Endothelial cell of umbilical vein (primary cell): ENCODE measurements at regions not wholly inside any gene's neighbourhood (a gene's known extent, or its start where the extent isn't known, plus 50 kb on each side); places are given as distances from the start of the nearest gene placed in this dataset.

ENCODE experiments used
- BruUV-seq: library from RNA; stranded (reverse); fragments of 400-500 nt; replicated peaks from 2 replicates; lab custom pipeline; 2021; lab: Mats Ljungman, UMichigan
- CTCF ChIA-PET: fragments of 300-600, 350-600 bp; sonication (Branson Sonifier 250); formaldehyde crosslinking; loops from one replicate; lab custom pipeline; 2021; ENCODE audit warnings: antibody characterized with exemption, inconsistent platforms; lab: Charles Lee
- POLR2A ChIA-PET: fragments of 300-600, 350-600 bp; sonication (Branson Sonifier 250); formaldehyde crosslinking; loops from one replicate; lab custom pipeline; 2021; ENCODE audit warnings: antibody characterized with exemption, inconsistent platforms; lab: Charles Lee
- DNase-seq: peaks from one replicate; pipeline ENCODE4 v3.0.0-alpha.2; 2011; ENCODE audit warnings: low read depth, low spot score
- FAIRE-seq: peaks from 2 replicates; lab custom pipeline; 2011; peaks lifted over from hg19 to GRCh38; lab: Jason Lieb, UNC
- H2AFZ ChIP-seq: 2 replicates; pipeline ENCODE4 v1.6.0; 2012; ENCODE audit warnings: low read depth, low read length, control low read depth, inconsistent platforms
- H3K27ac ChIP-seq: 2 replicates; pipeline ENCODE4 v1.5.1; 2011; ENCODE audit warnings: low read depth, mild to moderate bottlenecking, control low read depth, low read length, moderate library complexity; ENCODE audit not compliant: insufficient read depth
- H3K27me3 ChIP-seq, 2 experiments: 2 replicates each; pipeline versions ENCODE4 v1.6.0 to v1.6.1; 2011; ENCODE audit warnings: low read length in 2 of 2, mixed read lengths in 1 of 2; ENCODE audit not compliant: control insufficient read depth in 2 of 2, insufficient read depth in 2 of 2
- H3K36me3 ChIP-seq, 2 experiments: 2 replicates in 1 of 2; 3 replicates in 1 of 2; pipeline ENCODE4 v1.5.1; 2011; ENCODE audit warnings: low read length in 2 of 2, mild to moderate bottlenecking in 1 of 2, moderate library complexity in 1 of 2; ENCODE audit not compliant: control insufficient read depth in 2 of 2, insufficient read depth in 2 of 2; ENCODE audit errors: extremely low read depth in 1 of 2
- H3K4me1 ChIP-seq: 3 replicates; pipeline ENCODE4 v1.5.1; 2011; ENCODE audit warnings: mild to moderate bottlenecking, low read length; ENCODE audit not compliant: control insufficient read depth, insufficient read depth; ENCODE audit errors: extremely low read depth
- H3K4me2 ChIP-seq: 2 replicates; pipeline ENCODE4 v1.6.1; 2011; ENCODE audit warnings: low read length, control low read depth, mixed read lengths; ENCODE audit not compliant: insufficient read depth
- H3K4me3 ChIP-seq, 3 experiments: fragments of 200-600 bp in 1 of 3; sonication (generic), shearing (Covaris generic) in 1 of 3; replicated peaks in 1 of 3; 2 replicates each; pipeline ENCODE4 v1.5.1; 2011 to 2016; ENCODE audit warnings: control low read depth in 3 of 3, low read length in 3 of 3, mild to moderate bottlenecking in 2 of 3, inconsistent platforms in 1 of 3, low read depth in 1 of 3, moderate library complexity in 1 of 3; ENCODE audit not compliant: insufficient read depth in 1 of 3
- H3K79me2 ChIP-seq: 2 replicates; pipeline ENCODE4 v1.6.0; 2012; ENCODE audit warnings: low read length, inconsistent platforms; ENCODE audit not compliant: control insufficient read depth, insufficient read depth
- H3K9ac ChIP-seq: replicated peaks from 2 replicates; pipeline ENCODE3; 2011; ENCODE audit warnings: low read length, control low read depth; ENCODE audit not compliant: insufficient read depth; ENCODE audit errors: extremely low read depth
- H3K9me1 ChIP-seq: replicated peaks from 3 replicates; pipeline ENCODE4 v1.6.0; 2011; ENCODE audit warnings: mild to moderate bottlenecking, low read length; ENCODE audit not compliant: control insufficient read depth, insufficient read depth; ENCODE audit errors: extremely low read depth
- H3K9me3 ChIP-seq: replicated peaks from 2 replicates; pipeline ENCODE4 v1.5.1; 2012; ENCODE audit warnings: low read length, inconsistent platforms; ENCODE audit not compliant: control insufficient read depth, insufficient read depth
- H4K20me1 ChIP-seq: replicated peaks from 2 replicates; pipeline ENCODE3; 2011; ENCODE audit warnings: mild to moderate bottlenecking, low read length; ENCODE audit not compliant: control insufficient read depth, insufficient read depth; ENCODE audit errors: extremely low read depth
- EZH2 ChIP-seq: IDR thresholded peaks from 2 replicates; pipeline ENCODE4 v1.6.1; 2012; ENCODE audit warnings: borderline replicate concordance, low read depth, mild to moderate bottlenecking, moderate library complexity, low read length, inconsistent platforms; ENCODE audit not compliant: severe bottlenecking
- FOS ChIP-seq: IDR thresholded peaks from 2 replicates; pipeline ENCODE4 v1.6.1; 2011; ENCODE audit warnings: mild to moderate bottlenecking, low read length, moderate library complexity, borderline replicate concordance; ENCODE audit not compliant: insufficient read depth
- GATA2 ChIP-seq: IDR thresholded peaks from 2 replicates; pipeline ENCODE4 v1.7.0; 2011; ENCODE audit warnings: low read depth, mild to moderate bottlenecking, moderate library complexity, mixed read lengths, low read length; ENCODE audit not compliant: insufficient read length, insufficient read depth
- JUN ChIP-seq: IDR thresholded peaks from 2 replicates; pipeline ENCODE4 v1.6.1; 2011; ENCODE audit warnings: borderline replicate concordance, low read depth; ENCODE audit not compliant: insufficient read length, insufficient read depth
- MAX ChIP-seq: IDR thresholded peaks from 2 replicates; pipeline ENCODE4 v1.6.1; 2011; ENCODE audit not compliant: insufficient read depth, insufficient read length
- MYC ChIP-seq: IDR thresholded peaks from one replicate; pipeline ENCODE4 v1.6.1; 2011; ENCODE audit warnings: mild to moderate bottlenecking, low read depth, low read length
- POLR2A ChIP-seq: IDR thresholded peaks from 2 replicates; pipeline ENCODE4 v1.6.1; 2012; ENCODE audit warnings: low read depth, mild to moderate bottlenecking, control low read depth, low read length
- POLR2AphosphoS5 ChIP-seq: IDR thresholded peaks from 2 replicates; pipeline ENCODE4 v1.6.1; 2012; ENCODE audit warnings: low read depth, mild to moderate bottlenecking, control low read depth, low read length, moderate library complexity; ENCODE audit not compliant: insufficient read depth
- dilution Hi-C: fragments of 300-500 bp; cut with MboI; formaldehyde crosslinking; loops from one replicate; pipeline ENCODE4 v1.15.0; 2019; ENCODE audit warnings: low sequenced_read_pairs; ENCODE audit not compliant: extremely low pct_ligation_motif_present
- intact Hi-C: fragments of 100-400 bp; cut with micrococcal nuclease; formaldehyde crosslinking; loops from one replicate; pipeline ENCODE4 v1.10.0; 2022
- TF ChIP-seq, protein P1 (sequence below), 2 donors: IDR thresholded peaks; 1 replicate in 1 of 2; 2 replicates in 1 of 2; pipeline ENCODE4 v1.5.1; 2011; ENCODE audit warnings: low read length in 2 of 2, mild to moderate bottlenecking in 2 of 2, moderate library complexity in 2 of 2, control low read depth in 1 of 2, inconsistent platforms in 1 of 2, low read depth in 1 of 2; ENCODE audit not compliant: insufficient read depth in 1 of 2; ENCODE audit errors: extremely low read depth in 1 of 2

- ChIA-PET POLR2A (no interaction called here), CTCF (no interaction called here)
- TF ChIP-seq JUN = no peak
- TF ChIP-seq GATA2 = no peak
- no peak for TF ChIP-seq EZH2
- no peak for TF ChIP-seq MYC
- no peak for TF ChIP-seq MAX
- TF ChIP-seq FOS = no peak
- no peak for TF ChIP-seq POLR2A
- no peak for TF ChIP-seq POLR2AphosphoS5
- TF ChIP-seq, protein P1, sequence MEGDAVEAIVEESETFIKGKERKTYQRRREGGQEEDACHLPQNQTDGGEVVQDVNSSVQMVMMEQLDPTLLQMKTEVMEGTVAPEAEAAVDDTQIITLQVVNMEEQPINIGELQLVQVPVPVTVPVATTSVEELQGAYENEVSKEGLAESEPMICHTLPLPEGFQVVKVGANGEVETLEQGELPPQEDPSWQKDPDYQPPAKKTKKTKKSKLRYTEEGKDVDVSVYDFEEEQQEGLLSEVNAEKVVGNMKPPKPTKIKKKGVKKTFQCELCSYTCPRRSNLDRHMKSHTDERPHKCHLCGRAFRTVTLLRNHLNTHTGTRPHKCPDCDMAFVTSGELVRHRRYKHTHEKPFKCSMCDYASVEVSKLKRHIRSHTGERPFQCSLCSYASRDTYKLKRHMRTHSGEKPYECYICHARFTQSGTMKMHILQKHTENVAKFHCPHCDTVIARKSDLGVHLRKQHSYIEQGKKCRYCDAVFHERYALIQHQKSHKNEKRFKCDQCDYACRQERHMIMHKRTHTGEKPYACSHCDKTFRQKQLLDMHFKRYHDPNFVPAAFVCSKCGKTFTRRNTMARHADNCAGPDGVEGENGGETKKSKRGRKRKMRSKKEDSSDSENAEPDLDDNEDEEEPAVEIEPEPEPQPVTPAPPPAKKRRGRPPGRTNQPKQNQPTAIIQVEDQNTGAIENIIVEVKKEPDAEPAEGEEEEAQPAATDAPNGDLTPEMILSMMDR (IDR thresholded peaks at IDR 0.05; ENCODE audit: extremely low read depth in 1 of 2, insufficient read depth in 1 of 2, low read depth in 1 of 2, low read length in 2 of 2) = no peak
- DNase-seq (no peak), FAIRE-seq (no peak)
- dilution Hi-C loops = no loop called here
- H4K20me1 ChIP-seq = no peaks in the 10 kb centered on the region
- no peaks in the 10 kb centered on the region for H3K4me1 ChIP-seq
- H3K9me3 ChIP-seq = no peaks in the 10 kb centered on the region
- H3K36me3 ChIP-seq = no peaks in the 10 kb centered on the region
- intact Hi-C loops = no loop called here
- H3K79me2 ChIP-seq = no peaks in the 10 kb centered on the region
- H2AFZ ChIP-seq = no peak overlapping the region
- H3K27ac ChIP-seq = no peak overlapping the region
- no peaks in the 10 kb centered on the region for H3K9me1 ChIP-seq
- no peak overlapping the region for H3K4me2 ChIP-seq
- H3K27me3 ChIP-seq = no peaks in the 10 kb centered on the region
- no peak overlapping the region for H3K4me3 ChIP-seq
- BruUV-seq = no TSS peak
- H3K9ac ChIP-seq = no peak overlapping the region
Observed at GRCh38 chr5:153224651-153225050, 265.8 kb upstream of the GRIA1 start.
